IMR-90 (cell line): ENCODE measurements at regions not wholly inside any gene's neighbourhood (a gene's known extent, or its start where the extent isn't known, plus 50 kb on each side); places are given as distances from the start of the nearest gene placed in this dataset.

Source experiments
- ATAC-seq: fragments of 200-7000 bp; cut with Tn5 transposase; 2 replicates; pipeline ENCODE4 v1.9.1; 2020; ENCODE audit warnings: low read depth, mild to moderate bottlenecking, moderate library complexity
- BruUV-seq: library from RNA; stranded (reverse); fragments of 400-500 nt; replicated peaks from 2 replicates; lab custom pipeline; 2021; lab: Mats Ljungman, UMichigan
- CTCF ChIA-PET: fragments of 300-600 bp; formaldehyde crosslinking; extraction: SDS; loops from one replicate; lab custom pipeline; 2021; ENCODE audit warnings: antibody characterized with exemption; lab: Yijun Ruan, JAX
- POLR2A ChIA-PET: fragments of 300-600 bp; sonication (Branson Sonifier 250); formaldehyde crosslinking; loops from one replicate; lab custom pipeline; 2022; ENCODE audit warnings: antibody characterized with exemption; ENCODE audit not compliant: unreplicated experiment; lab: Charles Lee
- DNase-seq: peaks from one replicate; pipeline ENCODE4 v3.0.0; 2013
- H2AFZ ChIP-seq: replicated peaks from 2 replicates; pipeline ENCODE3; 2013; ENCODE audit warnings: low read length, mild to moderate bottlenecking; ENCODE audit not compliant: poor library complexity
- H2AK5ac ChIP-seq: 2 replicates; pipeline ENCODE4 v1.6.1; 2013; ENCODE audit warnings: low read depth, low read length, inconsistent platforms
- H2AK9ac ChIP-seq: replicated peaks from 2 replicates; pipeline ENCODE3; 2013; ENCODE audit warnings: mild to moderate bottlenecking, low read depth, low read length, moderate library complexity; ENCODE audit not compliant: poor library complexity
- H2BK120ac ChIP-seq: 2 replicates; pipeline ENCODE4 v1.6.1; 2013; ENCODE audit warnings: low read depth, low read length, inconsistent platforms
- H2BK15ac ChIP-seq: 3 replicates; pipeline ENCODE4 v1.6.1; 2013; ENCODE audit warnings: low read depth, low read length, inconsistent platforms
- H2BK20ac ChIP-seq: 2 replicates; pipeline ENCODE4 v1.6.1; 2013; ENCODE audit warnings: low read depth, mild to moderate bottlenecking, inconsistent platforms, low read length, moderate library complexity
- H2BK5ac ChIP-seq: 2 replicates; pipeline ENCODE4 v1.6.1; 2013; ENCODE audit warnings: mild to moderate bottlenecking, low read depth, low read length, inconsistent platforms; ENCODE audit not compliant: poor library complexity, severe bottlenecking
- H3K14ac ChIP-seq: replicated peaks from 2 replicates; pipeline ENCODE4 v1.6.1; 2013; ENCODE audit warnings: low read depth, low read length, inconsistent platforms
- H3K18ac ChIP-seq: 2 replicates; pipeline ENCODE4 v1.6.1; 2013; ENCODE audit warnings: low read depth, low read length, control low read depth
- H3K23ac ChIP-seq: 2 replicates; pipeline ENCODE4 v1.6.1; 2013; ENCODE audit warnings: low read depth, low read length, inconsistent platforms
- H3K27ac ChIP-seq: 2 replicates; pipeline ENCODE4 v1.5.1; 2013; ENCODE audit warnings: mild to moderate bottlenecking, control low read depth, low read length; ENCODE audit not compliant: insufficient read depth
- H3K27me3 ChIP-seq: 2 replicates; pipeline ENCODE4 v1.6.1; 2013; ENCODE audit warnings: low read length; ENCODE audit not compliant: control insufficient read depth, insufficient read depth
- H3K36me3 ChIP-seq: 2 replicates; pipeline ENCODE4 v1.6.1; 2013; ENCODE audit warnings: low read length, mixed read lengths; ENCODE audit not compliant: control insufficient read depth, insufficient read depth
- H3K4ac ChIP-seq: 2 replicates; pipeline ENCODE4 v1.6.1; 2013; ENCODE audit warnings: low read depth, low read length, inconsistent platforms
- H3K4me1 ChIP-seq: 2 replicates; pipeline ENCODE4 v1.6.1; 2013; ENCODE audit warnings: low read length, mixed read lengths; ENCODE audit not compliant: control insufficient read depth, insufficient read depth
- H3K4me2 ChIP-seq: 2 replicates; pipeline ENCODE4 v1.6.1; 2013; ENCODE audit warnings: low read depth, mild to moderate bottlenecking, control low read depth, low read length, moderate library complexity
- H3K4me3 ChIP-seq: 2 replicates; pipeline ENCODE4 v1.5.1; 2013; ENCODE audit warnings: low read depth, mild to moderate bottlenecking, control low read depth, low read length, moderate library complexity; ENCODE audit not compliant: insufficient read depth
- H3K56ac ChIP-seq: 2 replicates; pipeline ENCODE4 v1.6.1; 2013; ENCODE audit warnings: low read length, inconsistent platforms; ENCODE audit not compliant: insufficient read depth; ENCODE audit errors: extremely low read depth
- H3K79me1 ChIP-seq, 2 experiments: 2 replicates each; pipeline ENCODE4 v1.6.1; 2013; ENCODE audit warnings: low read length in 2 of 2, inconsistent platforms in 1 of 2, low read depth in 1 of 2
- H3K9ac ChIP-seq: 2 replicates; pipeline ENCODE4 v1.6.1; 2013; ENCODE audit warnings: low read depth, low read length, control low read depth
- H3K9me1 ChIP-seq: 2 replicates; pipeline ENCODE4 v1.6.1; 2013; ENCODE audit warnings: low read length, inconsistent platforms; ENCODE audit not compliant: insufficient read depth
- H3K9me3 ChIP-seq: 2 replicates; pipeline ENCODE4 v1.6.1; 2013; ENCODE audit warnings: low read length; ENCODE audit not compliant: control insufficient read depth, insufficient read depth
- H4K20me1 ChIP-seq: 2 replicates; pipeline ENCODE4 v1.6.1; 2013; ENCODE audit warnings: low read length, inconsistent platforms; ENCODE audit not compliant: insufficient read depth
- H4K5ac ChIP-seq: 2 replicates; pipeline ENCODE4 v1.6.1; 2013; ENCODE audit warnings: mild to moderate bottlenecking, low read depth, low read length, control low read depth
- H4K8ac ChIP-seq, 2 experiments: 2 replicates each; pipeline ENCODE4 v1.6.1; 2013; ENCODE audit warnings: low read depth in 2 of 2, low read length in 2 of 2, control low read depth in 1 of 2, inconsistent platforms in 1 of 2
- H4K91ac ChIP-seq: 2 replicates; pipeline ENCODE4 v1.6.1; 2013; ENCODE audit warnings: low read depth, low read length, inconsistent platforms; ENCODE audit not compliant: insufficient read depth
- CEBPB ChIP-seq: IDR thresholded peaks from 2 replicates; pipeline ENCODE4 v1.6.1; 2012; ENCODE audit warnings: low read depth, low read length, improper control_type of control experiment
- CHD1 ChIP-seq: IDR thresholded peaks from 2 replicates; pipeline ENCODE4 v1.6.1; 2012; ENCODE audit warnings: low read depth, low read length, improper control_type of control experiment
- FOS ChIP-seq: fragments of 150-350 bp; IDR thresholded peaks from 2 replicates; pipeline ENCODE4 v1.6.1; 2016; ENCODE audit warnings: low read depth, low read length
- MAFK ChIP-seq: IDR thresholded peaks from 2 replicates; pipeline ENCODE4 v1.6.1; 2012; ENCODE audit warnings: low read depth, low read length, improper control_type of control experiment
- MAZ ChIP-seq: IDR thresholded peaks from 2 replicates; pipeline ENCODE4 v1.6.1; 2012; ENCODE audit warnings: low read depth, mild to moderate bottlenecking, low read length, improper control_type of control experiment, moderate library complexity, borderline replicate concordance
- MXI1 ChIP-seq: IDR thresholded peaks from 2 replicates; pipeline ENCODE4 v1.6.1; 2012; ENCODE audit warnings: low read depth, mild to moderate bottlenecking, low read length, moderate library complexity, borderline replicate concordance
- NFE2L2 ChIP-seq: fragments of 150-350 bp; IDR thresholded peaks from 2 replicates; pipeline ENCODE4 v1.6.1; 2016; ENCODE audit warnings: low read depth, mild to moderate bottlenecking, low read length
- RAD21 ChIP-seq: IDR thresholded peaks from 2 replicates; pipeline ENCODE4 v1.6.1; 2012; ENCODE audit warnings: low read length, improper control_type of control experiment
- RCOR1 ChIP-seq: IDR thresholded peaks from 2 replicates; pipeline ENCODE4 v1.6.1; 2012; ENCODE audit warnings: mild to moderate bottlenecking, low read length, improper control_type of control experiment; ENCODE audit not compliant: insufficient replicate concordance
- RFX5 ChIP-seq: IDR thresholded peaks from 2 replicates; pipeline ENCODE4 v1.8.0; 2012; ENCODE audit warnings: low read depth, mild to moderate bottlenecking, low read length, moderate library complexity
- SMC3 ChIP-seq: fragments of 150-350 bp; IDR thresholded peaks from 2 replicates; pipeline ENCODE4 v1.6.1; 2016; ENCODE audit warnings: low read depth, mild to moderate bottlenecking, antibody characterized with exemption, low read length, moderate library complexity
- WGBS, 2 experiments: methylation state at CpG; one replicate each; pipeline versions ENCODE4 v1.1.5 to v1.1.7; 2013; ENCODE audit warnings: missing lambda C conversion rate in 2 of 2; ENCODE audit not compliant: insufficient read length in 1 of 2; ENCODE audit errors: extremely low coverage in 2 of 2; 5-methylcytosine and 5-hydroxymethylcytosine counted together
- dilution Hi-C: fragments of 300-500 bp; cut with HindIII; formaldehyde crosslinking; loops from one replicate; pipeline ENCODE4 v1.14.3; 2018; ENCODE audit warnings: low sequenced_read_pairs; ENCODE audit not compliant: unreplicated experiment
- in situ Hi-C: fragments of 300-500 bp; cut with MboI; formaldehyde crosslinking; loops from 3 replicates; pipeline ENCODE4 v1.14.3; 2019; ENCODE audit warnings: low sequenced_read_pairs, inconsistent platforms, mixed read lengths
- intact Hi-C: fragments of 100-400 bp; cut with micrococcal nuclease; formaldehyde crosslinking; loops from 2 replicates; pipeline ENCODE4 v1.10.0; 2022
- TF ChIP-seq, protein P1 (sequence below): fragments of 150-350 bp; IDR thresholded peaks from 2 replicates; pipeline ENCODE4 v1.6.1; 2016; ENCODE audit warnings: low read depth, mild to moderate bottlenecking, low read length, moderate library complexity, borderline replicate concordance
- TF ChIP-seq, protein P2 (sequence below): fragments of 150-350 bp; IDR thresholded peaks from 2 replicates; pipeline ENCODE4 v1.6.1; 2017; ENCODE audit warnings: mild to moderate bottlenecking, antibody characterized with exemption, low read length, low read depth

DNA sequence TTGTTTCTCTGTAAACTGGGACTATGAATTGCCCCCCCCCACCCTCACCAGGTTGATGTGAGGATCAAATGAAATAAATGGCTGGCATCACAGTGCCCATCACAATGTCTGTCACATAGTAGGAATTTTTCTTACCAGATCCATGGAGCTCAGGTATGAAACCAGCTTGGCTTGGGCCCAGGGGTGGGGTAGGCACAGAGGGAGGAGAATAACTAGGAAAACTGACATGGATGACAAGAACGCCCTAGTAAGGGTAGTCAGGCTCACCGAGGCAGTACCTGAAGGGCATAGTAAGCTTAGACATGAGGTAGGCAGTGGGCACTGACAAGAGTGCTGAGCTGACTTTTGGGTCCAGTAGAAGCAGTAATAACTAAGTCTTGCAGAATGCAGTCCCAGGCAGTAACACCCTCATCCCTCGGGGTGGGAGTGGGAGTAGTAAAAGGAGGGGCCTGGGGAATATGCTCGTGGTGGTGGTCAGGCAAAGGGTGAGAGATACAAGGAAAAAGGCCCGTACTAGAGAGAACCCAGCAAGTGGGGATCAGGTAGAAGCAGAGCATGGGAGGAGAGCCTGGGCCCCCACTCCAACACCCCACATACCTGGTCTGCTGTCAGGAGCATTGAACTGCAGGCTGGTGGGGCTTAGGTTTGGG lies 155.9 kb upstream of the PJA1 start:
- H3K9me3 ChIP-seq: no peaks in the 10 kb centered on the region; the same call in 1 of the 2 replicates
- dilution Hi-C loops (no loop called here), in situ Hi-C loops (no loop called here), intact Hi-C loops (no loop called here)
- CTCF ChIA-PET: no interaction called here
- DNase-seq (no peak), ATAC-seq (no peak)
- H3K23ac ChIP-seq: no peak overlapping the region
- no peak overlapping the region for H3K18ac ChIP-seq
- no peak overlapping the region for H2BK20ac ChIP-seq
- H3K36me3 ChIP-seq: no peaks in the 10 kb centered on the region
- H2BK120ac ChIP-seq: no peak overlapping the region
- H3K79me1 ChIP-seq: no peaks in the 10 kb centered on the region
- no peak overlapping the region for H2AK5ac ChIP-seq
- BruUV-seq: no TSS peak
- H3K9me1 ChIP-seq: no peaks in the 10 kb centered on the region
- no peak overlapping the region for H3K9ac ChIP-seq
- H3K14ac ChIP-seq: no peak overlapping the region
- H3K4me3 ChIP-seq: no peak overlapping the region
- H4K91ac ChIP-seq: no peak overlapping the region
- H2AFZ ChIP-seq: no peak overlapping the region
- no peak for TF ChIP-seq MAFK
- no peak for TF ChIP-seq CHD1
- no peak for TF ChIP-seq RAD21
- TF ChIP-seq, protein P1, sequence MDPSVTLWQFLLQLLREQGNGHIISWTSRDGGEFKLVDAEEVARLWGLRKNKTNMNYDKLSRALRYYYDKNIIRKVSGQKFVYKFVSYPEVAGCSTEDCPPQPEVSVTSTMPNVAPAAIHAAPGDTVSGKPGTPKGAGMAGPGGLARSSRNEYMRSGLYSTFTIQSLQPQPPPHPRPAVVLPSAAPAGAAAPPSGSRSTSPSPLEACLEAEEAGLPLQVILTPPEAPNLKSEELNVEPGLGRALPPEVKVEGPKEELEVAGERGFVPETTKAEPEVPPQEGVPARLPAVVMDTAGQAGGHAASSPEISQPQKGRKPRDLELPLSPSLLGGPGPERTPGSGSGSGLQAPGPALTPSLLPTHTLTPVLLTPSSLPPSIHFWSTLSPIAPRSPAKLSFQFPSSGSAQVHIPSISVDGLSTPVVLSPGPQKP: no peak
- no peak for TF ChIP-seq SMC3
- no peak for TF ChIP-seq RCOR1
- TF ChIP-seq CEBPB: no peak
- no peak for TF ChIP-seq NFE2L2
- no peak for TF ChIP-seq FOS
- TF ChIP-seq MAZ: no peak
- TF ChIP-seq RFX5: no peak
- TF ChIP-seq, protein P2, sequence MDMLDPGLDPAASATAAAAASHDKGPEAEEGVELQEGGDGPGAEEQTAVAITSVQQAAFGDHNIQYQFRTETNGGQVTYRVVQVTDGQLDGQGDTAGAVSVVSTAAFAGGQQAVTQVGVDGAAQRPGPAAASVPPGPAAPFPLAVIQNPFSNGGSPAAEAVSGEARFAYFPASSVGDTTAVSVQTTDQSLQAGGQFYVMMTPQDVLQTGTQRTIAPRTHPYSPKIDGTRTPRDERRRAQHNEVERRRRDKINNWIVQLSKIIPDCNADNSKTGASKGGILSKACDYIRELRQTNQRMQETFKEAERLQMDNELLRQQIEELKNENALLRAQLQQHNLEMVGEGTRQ: no peak
- TF ChIP-seq MXI1: no peak
- no peak overlapping the region for H2BK5ac ChIP-seq
- no peak overlapping the region for H2AK9ac ChIP-seq
- H3K27ac ChIP-seq: no peak overlapping the region
- no peak overlapping the region for H3K4ac ChIP-seq
- no peak overlapping the region for H2BK15ac ChIP-seq
- POLR2A ChIA-PET: no interaction called here
- peaks cover 36% of the 10 kb centered on the region for H3K27me3 ChIP-seq
- H3K4me2 ChIP-seq: no peak overlapping the region
- no peak overlapping the region for H3K56ac ChIP-seq
- WGBS, 2 experiments: no CpG with 5 or more reads among the region's 5 CpGs
- no peaks in the 10 kb centered on the region for H4K20me1 ChIP-seq
- H3K4me1 ChIP-seq: no peaks in the 10 kb centered on the region
- no peak overlapping the region for H4K8ac ChIP-seq
- no peak overlapping the region for H4K5ac ChIP-seq
